ENCODE measurements at regions not wholly inside any gene's neighbourhood (a gene's known extent, or its start where the extent isn't known, plus 50 kb on each side); places are given as distances from the start of the nearest gene placed in this dataset.

- TF ChIP-seq MYC (IDR thresholded peaks at IDR 0.05; ENCODE audit: low read depth, low read length), result no peak
- no peak for TF ChIP-seq POLR2A (IDR thresholded peaks at IDR 0.05; ENCODE audit: extremely low read depth, insufficient read length)
- TF ChIP-seq CTCF (IDR thresholded peaks at IDR 0.05; ENCODE audit: low read depth, low read length), result no peak
- no peak for TF ChIP-seq MAX (IDR thresholded peaks at IDR 0.05; ENCODE audit: low read depth, low read length)
- no peak overlapping the region for H3K4me3 ChIP-seq (ENCODE audit: low read depth, low read length)
- DNase-seq (ENCODE audit: low read depth), result no peak
These were observed 252.4 kb upstream of the ARHGAP24 start for GRCh38 chr4:85222561-85222960.

GRCh38 chr4:85228264-85228663 is 246.7 kb upstream of the ARHGAP24 start:
- TF ChIP-seq MYC (IDR thresholded peaks at IDR 0.05; ENCODE audit: low read depth, low read length) (no peak), CTCF (IDR thresholded peaks at IDR 0.05; ENCODE audit: low read depth, low read length) (peak; percentile 48), POLR2A (IDR thresholded peaks at IDR 0.05; ENCODE audit: extremely low read depth, insufficient read length) (no peak), MAX (IDR thresholded peaks at IDR 0.05; ENCODE audit: low read depth, low read length) (peak; percentile 61)
- no peak overlapping the region for H3K4me3 ChIP-seq (ENCODE audit: low read depth, low read length)
- peak; percentile 6 for DNase-seq (ENCODE audit: low read depth)

- TF ChIP-seq CTCF (IDR thresholded peaks at IDR 0.05; ENCODE audit: low read depth, low read length) (no peak), MYC (IDR thresholded peaks at IDR 0.05; ENCODE audit: low read depth, low read length) (no peak), MAX (IDR thresholded peaks at IDR 0.05; ENCODE audit: low read depth, low read length) (no peak), POLR2A (IDR thresholded peaks at IDR 0.05; ENCODE audit: extremely low read depth, insufficient read length) (no peak)
- H3K4me3 ChIP-seq (ENCODE audit: low read depth, low read length), result no peak overlapping the region
- no peak for DNase-seq (ENCODE audit: low read depth)
These were observed 241.4 kb upstream of the ARHGAP24 start for GRCh38 chr4:85233516-85233915.

GRCh38 chr4:85243857-85244256 is 231.1 kb upstream of the ARHGAP24 start:
- no peak overlapping the region for H3K4me3 ChIP-seq (ENCODE audit: low read depth, low read length)
- TF ChIP-seq MAX (IDR thresholded peaks at IDR 0.05; ENCODE audit: low read depth, low read length) (no peak), CTCF (IDR thresholded peaks at IDR 0.05; ENCODE audit: low read depth, low read length) (no peak), POLR2A (IDR thresholded peaks at IDR 0.05; ENCODE audit: extremely low read depth, insufficient read length) (no peak), MYC (IDR thresholded peaks at IDR 0.05; ENCODE audit: low read depth, low read length) (no peak)
- DNase-seq (ENCODE audit: low read depth), result no peak

- no peak overlapping the region for H3K4me3 ChIP-seq (ENCODE audit: low read depth, low read length)
- TF ChIP-seq MYC (IDR thresholded peaks at IDR 0.05; ENCODE audit: low read depth, low read length), result no peak
- no peak for TF ChIP-seq CTCF (IDR thresholded peaks at IDR 0.05; ENCODE audit: low read depth, low read length)
- TF ChIP-seq POLR2A (IDR thresholded peaks at IDR 0.05; ENCODE audit: extremely low read depth, insufficient read length), result no peak
- no peak for TF ChIP-seq MAX (IDR thresholded peaks at IDR 0.05; ENCODE audit: low read depth, low read length)
- no peak for DNase-seq (ENCODE audit: low read depth)
These were observed 230.3 kb upstream of the ARHGAP24 start for GRCh38 chr4:85244638-85245037.

- DNase-seq (ENCODE audit: low read depth), result no peak
- no peak overlapping the region for H3K4me3 ChIP-seq (ENCODE audit: low read depth, low read length)
- TF ChIP-seq MAX (IDR thresholded peaks at IDR 0.05; ENCODE audit: low read depth, low read length), result no peak
These were observed 228.9 kb upstream of the ARHGAP24 start for GRCh38 chr4:85246055-85246454.
